OCI-LY3 (cell line): ENCODE measurements at regions not wholly inside any gene's neighbourhood (a gene's known extent, or its start where the extent isn't known, plus 50 kb on each side); places are given as distances from the start of the nearest gene placed in this dataset.

Experiments used
- H2AFZ ChIP-seq: fragments of 200-600, 300-600 bp; shearing (Covaris generic); 2 replicates; pipeline ENCODE4 v1.6.0; 2014; ENCODE audit warnings: antibody characterized with exemption, low read depth, low read length
- H3K27ac ChIP-seq: fragments of 200-600, 300-600 bp; sonication (generic); 2 replicates; pipeline ENCODE4 v1.5.1; 2014; ENCODE audit warnings: mild to moderate bottlenecking, low read length, moderate library complexity, mixed read lengths
- H3K27me3 ChIP-seq: fragments of 200-600, 300-600 bp; sonication (generic); 2 replicates; pipeline ENCODE4 v1.6.1; 2014; ENCODE audit warnings: low read depth, low read length, mixed read lengths
- H3K36me3 ChIP-seq: fragments of 200-600, 300-600 bp; sonication (generic); replicated peaks from 2 replicates; pipeline ENCODE3; 2014; ENCODE audit warnings: low read depth, low read length, mixed read lengths
- H3K4me1 ChIP-seq: fragments of 300-600, 200-600 bp; sonication (generic); 2 replicates; pipeline ENCODE4 v1.6.1; 2014; ENCODE audit warnings: low read length, mixed read lengths
- H3K4me2 ChIP-seq: fragments of 200-600, 300-600 bp; sonication (generic); 2 replicates; pipeline ENCODE4 v1.6.1; 2014; ENCODE audit warnings: low read length, mixed read lengths
- H3K4me3 ChIP-seq: fragments of 300-600, 200-600 bp; sonication (generic); 2 replicates; pipeline ENCODE4 v1.5.1; 2014; ENCODE audit warnings: antibody characterized with exemption, mild to moderate bottlenecking, low read length, moderate library complexity
- H3K79me2 ChIP-seq: fragments of 300-600, 200-600 bp; shearing (Covaris generic); 2 replicates; pipeline ENCODE4 v1.6.1; 2014; ENCODE audit warnings: mild to moderate bottlenecking, low read length, mixed read lengths
- H3K9ac ChIP-seq: fragments of 300-600, 200-600 bp; shearing (Covaris generic); 2 replicates; pipeline ENCODE4 v1.6.0; 2014; ENCODE audit warnings: mild to moderate bottlenecking, low read length, moderate library complexity
- H3K9me3 ChIP-seq: fragments of 200-600, 300-600 bp; shearing (Covaris generic); 2 replicates; pipeline ENCODE4 v1.6.1; 2014; ENCODE audit warnings: low read length, mixed read lengths; ENCODE audit not compliant: insufficient read depth
- H4K20me1 ChIP-seq: fragments of 200-600, 300-600 bp; sonication (generic); 2 replicates; pipeline ENCODE4 v1.6.1; 2016; ENCODE audit warnings: low read length, mixed read lengths; ENCODE audit not compliant: insufficient read depth
- CTCF ChIP-seq: fragments of 200-600, 300-600 bp; sonication (generic); IDR thresholded peaks from 2 replicates; pipeline ENCODE4 v1.5.1; 2014; ENCODE audit warnings: antibody characterized with exemption, low read length, low read depth
- EZH2phosphoT487 ChIP-seq: fragments of 200-600 bp; shearing (Covaris generic); IDR thresholded peaks from 2 replicates; pipeline ENCODE4 v1.6.1; 2018; ENCODE audit warnings: antibody characterized with exemption, mixed run types, low read depth

- no peak overlapping the region for H2AFZ ChIP-seq
- peaks cover 18% of the 10 kb centered on the region; the same call in 1 of the 2 replicates for H3K27me3 ChIP-seq
- H3K4me1 ChIP-seq, result no peaks in the 10 kb centered on the region
- no peaks in the 10 kb centered on the region for H3K36me3 ChIP-seq
- H3K9me3 ChIP-seq, result no peaks in the 10 kb centered on the region
- TF ChIP-seq CTCF (no peak), EZH2phosphoT487 (no peak)
- H3K27ac ChIP-seq, result no peak overlapping the region
- H3K79me2 ChIP-seq, result no peaks in the 10 kb centered on the region
- H3K9ac ChIP-seq, result no peak overlapping the region
- H3K4me2 ChIP-seq, result no peak overlapping the region
- H3K4me3 ChIP-seq, result no peak overlapping the region
- no peaks in the 10 kb centered on the region for H4K20me1 ChIP-seq
Measured at GRCh38 chr9:105984714-105985113, 290.4 kb downstream of the TMEM38B start.

DNA sequence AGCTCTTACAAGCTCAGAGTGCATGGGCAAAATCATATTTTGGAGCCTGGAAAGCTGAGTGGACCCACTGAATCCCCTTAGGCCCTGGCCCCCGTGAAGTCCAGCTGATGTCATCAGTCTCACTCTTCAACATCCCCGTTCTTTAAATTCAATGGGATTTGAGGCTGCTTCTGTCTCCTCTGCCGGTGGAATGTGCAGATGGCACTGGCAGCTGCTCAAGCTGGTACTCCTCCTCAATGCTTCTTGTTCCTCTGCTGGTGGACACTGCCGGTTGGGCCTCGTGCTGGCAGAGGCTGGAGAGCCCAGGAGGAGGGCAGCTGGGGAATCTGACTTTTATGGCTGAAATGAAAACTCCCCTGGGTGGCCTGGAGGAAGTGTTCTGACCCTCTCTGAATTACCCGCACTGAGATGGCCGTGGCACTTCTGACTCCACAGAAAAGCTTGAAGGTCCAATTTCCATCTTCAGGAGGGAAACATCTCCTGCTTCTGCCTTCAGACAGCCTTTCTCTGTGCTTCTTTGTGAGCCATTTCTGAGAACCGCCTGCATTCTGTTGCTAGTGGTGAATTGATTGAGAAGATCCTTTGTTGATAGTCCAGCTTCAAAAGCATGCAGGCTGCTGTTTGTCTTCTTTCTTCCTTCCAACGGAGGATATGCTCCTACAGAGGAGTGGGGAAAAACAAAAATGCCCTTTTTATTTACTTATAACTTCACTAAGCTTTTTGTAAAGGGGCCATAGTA, 298.9 kb downstream of the TMEM38B start:
- Histone ChIP-seq H4K20me1 (no peaks in the 10 kb centered on the region), H3K9ac (no peak overlapping the region), H2AFZ (no peak overlapping the region), H3K4me3 (no peak overlapping the region), H3K4me1 (peaks cover 15% of the 10 kb centered on the region), H3K79me2 (no peaks in the 10 kb centered on the region), H3K36me3 (no peaks in the 10 kb centered on the region), H3K9me3 (no peaks in the 10 kb centered on the region), H3K27me3 (no peaks in the 10 kb centered on the region), H3K27ac (no peak overlapping the region), H3K4me2 (no peak overlapping the region)
- TF ChIP-seq EZH2phosphoT487 (no peak), CTCF (no peak)

- Histone ChIP-seq H3K9me3 (no peaks in the 10 kb centered on the region), H3K4me1 (peaks cover 17% of the 10 kb centered on the region), H3K79me2 (no peaks in the 10 kb centered on the region), H3K9ac (no peak overlapping the region), H3K4me3 (no peak overlapping the region), H4K20me1 (no peaks in the 10 kb centered on the region), H3K4me2 (no peak overlapping the region), H2AFZ (no peak overlapping the region), H3K27me3 (no peaks in the 10 kb centered on the region), H3K27ac (no peak overlapping the region), H3K36me3 (no peaks in the 10 kb centered on the region)
- no peak for TF ChIP-seq CTCF
- no peak for TF ChIP-seq EZH2phosphoT487
Measured at GRCh38 chr9:105993921-105994715, 299.8 kb downstream of the TMEM38B start.

- H3K4me1 ChIP-seq, result peaks cover 17% of the 10 kb centered on the region
- no peaks in the 10 kb centered on the region for H3K9me3 ChIP-seq
- no peaks in the 10 kb centered on the region for H3K79me2 ChIP-seq
- TF ChIP-seq CTCF, result no peak
- no peak for TF ChIP-seq EZH2phosphoT487
- no peaks in the 10 kb centered on the region for H3K36me3 ChIP-seq
- no peak overlapping the region for H2AFZ ChIP-seq
- no peak overlapping the region for H3K4me2 ChIP-seq
- no peak overlapping the region for H3K9ac ChIP-seq
- no peak overlapping the region for H3K27ac ChIP-seq
- no peak overlapping the region for H3K4me3 ChIP-seq
- no peaks in the 10 kb centered on the region for H3K27me3 ChIP-seq
- no peaks in the 10 kb centered on the region for H4K20me1 ChIP-seq
Measured at GRCh38 chr9:105994970-105995369, 300.6 kb downstream of the TMEM38B start.
